Smooth muscle cell (in vitro differentiated cells): ENCODE measurements at regions not wholly inside any gene's neighbourhood (a gene's known extent, or its start where the extent isn't known, plus 50 kb on each side); places are given as distances from the start of the nearest gene placed in this dataset.

Source experiments
- DNase-seq: peaks from one replicate; lab custom pipeline; 2025; ENCODE audit not compliant: unreplicated experiment; lab: John Stamatoyannopoulos, UW
- H2AFZ ChIP-seq: fragments of 200-600 bp; sonication (generic); 2 replicates; pipeline ENCODE4 v1.6.0; 2016; ENCODE audit warnings: antibody characterized with exemption, low read depth, mild to moderate bottlenecking
- H3F3A ChIP-seq: fragments of 200-600 bp; sonication (generic); 2 replicates; pipeline ENCODE4 v1.6.0; 2017; ENCODE audit warnings: antibody characterized with exemption, low read depth
- H3K27ac ChIP-seq: fragments of 200-600 bp; sonication (generic); 2 replicates; pipeline ENCODE4 v1.5.1; 2016; ENCODE audit warnings: low read depth, mild to moderate bottlenecking
- H3K27me3 ChIP-seq: fragments of 200-600 bp; sonication (generic); 2 replicates; pipeline ENCODE4 v1.6.1; 2016; ENCODE audit warnings: low read depth, mild to moderate bottlenecking
- H3K36me3 ChIP-seq: fragments of 200-600 bp; sonication (generic); 2 replicates; pipeline ENCODE4 v1.5.1; 2016; ENCODE audit warnings: low read depth
- H3K4me1 ChIP-seq: fragments of 200-600 bp; sonication (generic); 2 replicates; pipeline ENCODE4 v1.5.1; 2016; ENCODE audit warnings: low read depth
- H3K4me2 ChIP-seq: fragments of 200-600 bp; sonication (generic); 2 replicates; pipeline ENCODE4 v1.6.0; 2016; ENCODE audit warnings: mild to moderate bottlenecking
- H3K4me3 ChIP-seq: fragments of 200-600 bp; sonication (generic); 2 replicates; pipeline ENCODE4 v1.5.1; 2016; ENCODE audit warnings: mild to moderate bottlenecking
- H3K79me2 ChIP-seq: fragments of 200-600 bp; sonication (generic); 2 replicates; pipeline ENCODE4 v1.6.0; 2016; ENCODE audit warnings: low read depth, mild to moderate bottlenecking
- H3K9ac ChIP-seq: fragments of 200-600 bp; sonication (generic); 2 replicates; pipeline ENCODE4 v1.6.0; 2016; ENCODE audit warnings: low read depth
- H3K9me3 ChIP-seq: fragments of 200-600 bp; sonication (generic); replicated peaks from 2 replicates; pipeline ENCODE4 v1.5.1; 2016; ENCODE audit warnings: low read depth
- H4K20me1 ChIP-seq: fragments of 200-600 bp; sonication (generic); 2 replicates; pipeline ENCODE4 v1.6.0; 2016; ENCODE audit warnings: low read depth
- WGBS: methylation state at CpG from one replicate; pipeline ENCODE4 v1.1.7; 2016; ENCODE audit warnings: low lambda C conversion rate; 5-methylcytosine and 5-hydroxymethylcytosine counted together
- TF ChIP-seq, protein P1 (sequence below): fragments of 200-600 bp; sonication (generic); IDR thresholded peaks from 2 replicates; pipeline ENCODE4 v1.5.1; 2017; ENCODE audit warnings: borderline replicate concordance, mild to moderate bottlenecking, antibody characterized with exemption; ENCODE audit not compliant: insufficient read depth, poor library complexity, severe bottlenecking

DNA sequence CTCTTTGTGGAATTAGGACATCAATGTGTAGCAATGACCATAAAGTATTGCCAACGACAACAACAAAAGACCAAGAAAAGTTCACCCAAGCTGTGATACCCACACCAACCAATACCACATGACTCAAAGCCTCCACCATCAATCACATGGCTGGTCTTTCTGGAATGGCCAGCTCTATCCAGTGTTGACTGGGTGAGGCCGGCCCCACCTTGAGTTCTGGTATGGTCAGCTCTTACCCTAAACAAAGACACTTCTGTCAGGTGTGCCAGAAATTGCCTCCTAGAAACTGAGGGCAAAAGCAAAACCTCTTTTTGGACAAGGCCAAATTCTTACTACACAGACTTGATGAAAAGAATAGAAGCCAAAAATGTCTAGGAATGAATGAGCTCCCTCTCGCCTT lies 331.5 kb downstream of the ZNF608 start:
- no peaks in the 10 kb centered on the region for H3K27me3 ChIP-seq
- H3K4me2 ChIP-seq, result no peak overlapping the region
- no peaks in the 10 kb centered on the region for H3K79me2 ChIP-seq
- H3K36me3 ChIP-seq, result no peaks in the 10 kb centered on the region
- no peaks in the 10 kb centered on the region for H3K9me3 ChIP-seq
- no peaks in the 10 kb centered on the region for H4K20me1 ChIP-seq
- H3K4me3 ChIP-seq, result no peak overlapping the region
- no peaks in the 10 kb centered on the region for H3F3A ChIP-seq
- TF ChIP-seq, protein P1, sequence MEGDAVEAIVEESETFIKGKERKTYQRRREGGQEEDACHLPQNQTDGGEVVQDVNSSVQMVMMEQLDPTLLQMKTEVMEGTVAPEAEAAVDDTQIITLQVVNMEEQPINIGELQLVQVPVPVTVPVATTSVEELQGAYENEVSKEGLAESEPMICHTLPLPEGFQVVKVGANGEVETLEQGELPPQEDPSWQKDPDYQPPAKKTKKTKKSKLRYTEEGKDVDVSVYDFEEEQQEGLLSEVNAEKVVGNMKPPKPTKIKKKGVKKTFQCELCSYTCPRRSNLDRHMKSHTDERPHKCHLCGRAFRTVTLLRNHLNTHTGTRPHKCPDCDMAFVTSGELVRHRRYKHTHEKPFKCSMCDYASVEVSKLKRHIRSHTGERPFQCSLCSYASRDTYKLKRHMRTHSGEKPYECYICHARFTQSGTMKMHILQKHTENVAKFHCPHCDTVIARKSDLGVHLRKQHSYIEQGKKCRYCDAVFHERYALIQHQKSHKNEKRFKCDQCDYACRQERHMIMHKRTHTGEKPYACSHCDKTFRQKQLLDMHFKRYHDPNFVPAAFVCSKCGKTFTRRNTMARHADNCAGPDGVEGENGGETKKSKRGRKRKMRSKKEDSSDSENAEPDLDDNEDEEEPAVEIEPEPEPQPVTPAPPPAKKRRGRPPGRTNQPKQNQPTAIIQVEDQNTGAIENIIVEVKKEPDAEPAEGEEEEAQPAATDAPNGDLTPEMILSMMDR, result no peak
- WGBS, result 94% methylated on average over 3 of the region's 3 CpGs
- no peak overlapping the region for H3K9ac ChIP-seq
- no peak overlapping the region for H3K27ac ChIP-seq
- DNase-seq, result no peak
- no peak overlapping the region for H2AFZ ChIP-seq
- no peaks in the 10 kb centered on the region for H3K4me1 ChIP-seq

DNA sequence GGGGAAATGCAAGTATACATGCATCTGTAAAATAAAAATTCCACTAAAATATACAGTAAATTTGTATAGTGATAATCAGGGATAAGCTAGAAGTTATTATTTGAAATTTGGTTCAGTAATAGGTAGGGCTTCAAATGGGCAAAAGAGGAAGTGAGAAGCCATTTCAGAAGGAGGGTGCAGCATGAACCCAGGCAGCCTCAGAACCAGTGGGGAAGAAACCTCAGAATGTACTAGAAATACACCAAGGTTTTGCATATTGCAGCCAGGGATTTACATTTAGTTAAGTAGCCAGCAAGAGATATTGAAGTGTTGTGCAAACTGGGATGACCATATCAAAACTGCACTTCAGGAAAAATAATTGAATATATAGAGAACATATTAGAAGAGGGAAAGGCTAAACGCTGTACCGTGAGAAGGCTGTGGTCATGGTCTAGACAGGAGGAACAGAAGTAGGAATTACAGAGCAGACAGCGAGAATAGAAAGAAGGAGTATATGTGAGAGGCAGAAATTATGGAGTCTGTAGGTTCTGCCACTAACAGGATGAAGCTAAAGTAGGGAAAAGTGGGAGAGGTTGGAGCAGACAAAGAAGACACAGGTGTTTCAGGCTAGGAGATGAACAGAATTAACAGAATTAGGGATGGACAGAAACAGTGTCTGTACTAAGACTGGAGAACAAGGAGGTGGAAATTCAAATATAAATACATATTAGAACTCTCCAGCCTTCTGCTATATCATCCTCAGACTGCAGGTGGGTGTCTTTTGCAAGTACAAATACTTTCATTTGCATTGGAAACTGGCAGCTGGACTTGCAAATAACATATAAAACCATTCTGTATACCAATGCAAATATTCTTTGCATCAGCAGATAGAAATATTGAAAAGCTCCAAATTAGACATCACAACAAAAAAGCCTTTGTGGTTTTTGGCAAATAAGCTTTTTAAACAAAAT lies 335.6 kb downstream of the ZNF608 start:
- no peak for DNase-seq
- Histone ChIP-seq H3K9ac (no peak overlapping the region), H3K4me1 (peaks cover 15% of the 10 kb centered on the region), H3K27ac (no peak overlapping the region), H3K9me3 (no peaks in the 10 kb centered on the region), H3K4me3 (no peak overlapping the region), H2AFZ (no peak overlapping the region), H3K79me2 (no peaks in the 10 kb centered on the region), H3K4me2 (no peak overlapping the region), H3F3A (no peaks in the 10 kb centered on the region), H4K20me1 (no peaks in the 10 kb centered on the region), H3K36me3 (no peaks in the 10 kb centered on the region), H3K27me3 (no peaks in the 10 kb centered on the region)
- WGBS, result 89% methylated on average over 3 of the region's 3 CpGs
- TF ChIP-seq, protein P1, result no peak

DNA sequence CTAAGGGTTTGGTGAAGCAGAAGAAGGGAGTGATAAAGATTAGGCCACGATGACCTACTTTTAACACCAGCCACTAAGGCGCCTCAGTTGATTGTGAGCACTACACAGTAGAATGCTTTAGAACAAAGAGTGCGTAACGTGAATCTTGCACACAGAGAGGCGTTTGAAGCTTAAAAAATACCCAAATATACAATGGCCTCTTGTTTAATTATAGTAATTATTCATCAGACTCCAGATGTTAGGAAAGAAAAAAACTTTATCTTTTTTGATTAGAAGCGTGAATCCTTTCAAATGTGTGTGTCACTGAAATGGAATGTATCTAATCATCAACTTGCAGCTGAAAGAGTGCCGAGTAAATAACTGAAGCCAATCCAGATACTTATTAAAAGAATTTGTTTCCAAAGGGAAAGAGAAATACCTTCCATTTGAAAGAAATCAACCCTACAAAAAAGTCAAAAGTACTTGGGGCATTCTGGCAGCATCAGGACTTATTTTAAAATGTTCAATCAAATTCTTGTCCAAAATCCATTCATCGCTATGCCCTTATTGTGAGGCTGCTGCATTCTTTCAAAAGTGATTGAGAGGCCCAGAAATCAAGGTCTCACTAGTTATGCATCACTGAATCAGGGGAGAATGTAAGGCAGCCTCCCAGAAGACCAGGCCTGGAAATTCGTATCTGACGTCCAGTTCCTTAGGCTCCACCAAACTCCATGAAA lies 337.5 kb downstream of the ZNF608 start:
- H2AFZ ChIP-seq, result no peak overlapping the region
- TF ChIP-seq, protein P1, result no peak
- no peak overlapping the region for H3K9ac ChIP-seq
- no peak overlapping the region for H3K27ac ChIP-seq
- peak overlapping the region; percentile 35 for H3K4me2 ChIP-seq
- H3K36me3 ChIP-seq, result no peaks in the 10 kb centered on the region
- H3K4me3 ChIP-seq, result no peak overlapping the region
- WGBS, result 56% methylated on average over 10 of the region's 10 CpGs
- no peaks in the 10 kb centered on the region for H4K20me1 ChIP-seq
- H3K4me1 ChIP-seq, result peaks cover 15% of the 10 kb centered on the region
- H3K27me3 ChIP-seq, result no peaks in the 10 kb centered on the region
- no peaks in the 10 kb centered on the region for H3F3A ChIP-seq
- DNase-seq, result no peak
- no peaks in the 10 kb centered on the region for H3K9me3 ChIP-seq
- H3K79me2 ChIP-seq, result no peaks in the 10 kb centered on the region
